H1 (cell line): ENCODE measurements at regions not wholly inside any gene's neighbourhood (a gene's known extent, or its start where the extent isn't known, plus 50 kb on each side); places are given as distances from the start of the nearest gene placed in this dataset.

Source experiments
- BACH1 ChIP-seq: IDR thresholded peaks from 2 replicates; pipeline ENCODE4 v1.6.1; 2012; ENCODE audit warnings: low read length, improper control_type of control experiment
- GABPA ChIP-seq: IDR thresholded peaks from 2 replicates; pipeline ENCODE4 v1.6.1; 2011; ENCODE audit warnings: mild to moderate bottlenecking, low read length, moderate library complexity, borderline replicate concordance; ENCODE audit not compliant: insufficient read depth
- POLR2AphosphoS5 ChIP-seq: IDR thresholded peaks from 2 replicates; pipeline ENCODE4 v1.6.1; 2011; ENCODE audit warnings: low read depth, low read length
- RXRA ChIP-seq: IDR thresholded peaks from 2 replicates; pipeline ENCODE4 v1.6.1; 2011; ENCODE audit warnings: low read depth, mild to moderate bottlenecking, low read length, moderate library complexity; ENCODE audit not compliant: insufficient read depth
- SIRT6 ChIP-seq: IDR thresholded peaks from one replicate; pipeline ENCODE4 v1.7.1; 2012; ENCODE audit warnings: low read length, inconsistent platforms
- TF ChIP-seq, protein P1 (sequence below): fragments of 300-600 bp; sonication (generic); IDR thresholded peaks from 2 replicates; pipeline ENCODE4 v1.7.1; 2012; ENCODE audit warnings: low read length, moderate library complexity, mild to moderate bottlenecking, inconsistent platforms; ENCODE audit not compliant: insufficient replicate concordance
- TF ChIP-seq, protein P2 (sequence below): IDR thresholded peaks from 2 replicates; pipeline ENCODE4 v1.6.1; 2011; ENCODE audit warnings: low read length, improper control_type of control experiment

DNA sequence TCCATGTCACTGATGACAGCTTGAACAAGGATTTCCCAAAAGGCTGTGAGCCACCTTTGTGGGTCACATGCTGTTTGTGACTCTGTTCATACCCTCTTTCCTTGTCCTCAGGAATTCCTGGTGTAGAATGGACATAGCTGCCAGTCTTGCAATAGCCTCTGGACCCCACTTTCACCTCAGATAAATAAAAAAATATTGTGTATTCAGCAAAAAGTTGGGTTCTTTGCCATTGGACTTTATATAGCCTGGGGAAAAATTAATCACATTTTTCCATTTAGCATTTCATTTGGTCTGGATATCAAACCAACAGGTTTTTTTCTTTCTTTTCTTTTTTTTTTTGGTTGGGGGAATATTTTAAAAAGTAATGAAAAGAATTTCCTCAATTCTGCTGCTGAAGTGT lies 144.8 kb downstream of the PDCD6IP start (continued):
- TF ChIP-seq, protein P1, sequence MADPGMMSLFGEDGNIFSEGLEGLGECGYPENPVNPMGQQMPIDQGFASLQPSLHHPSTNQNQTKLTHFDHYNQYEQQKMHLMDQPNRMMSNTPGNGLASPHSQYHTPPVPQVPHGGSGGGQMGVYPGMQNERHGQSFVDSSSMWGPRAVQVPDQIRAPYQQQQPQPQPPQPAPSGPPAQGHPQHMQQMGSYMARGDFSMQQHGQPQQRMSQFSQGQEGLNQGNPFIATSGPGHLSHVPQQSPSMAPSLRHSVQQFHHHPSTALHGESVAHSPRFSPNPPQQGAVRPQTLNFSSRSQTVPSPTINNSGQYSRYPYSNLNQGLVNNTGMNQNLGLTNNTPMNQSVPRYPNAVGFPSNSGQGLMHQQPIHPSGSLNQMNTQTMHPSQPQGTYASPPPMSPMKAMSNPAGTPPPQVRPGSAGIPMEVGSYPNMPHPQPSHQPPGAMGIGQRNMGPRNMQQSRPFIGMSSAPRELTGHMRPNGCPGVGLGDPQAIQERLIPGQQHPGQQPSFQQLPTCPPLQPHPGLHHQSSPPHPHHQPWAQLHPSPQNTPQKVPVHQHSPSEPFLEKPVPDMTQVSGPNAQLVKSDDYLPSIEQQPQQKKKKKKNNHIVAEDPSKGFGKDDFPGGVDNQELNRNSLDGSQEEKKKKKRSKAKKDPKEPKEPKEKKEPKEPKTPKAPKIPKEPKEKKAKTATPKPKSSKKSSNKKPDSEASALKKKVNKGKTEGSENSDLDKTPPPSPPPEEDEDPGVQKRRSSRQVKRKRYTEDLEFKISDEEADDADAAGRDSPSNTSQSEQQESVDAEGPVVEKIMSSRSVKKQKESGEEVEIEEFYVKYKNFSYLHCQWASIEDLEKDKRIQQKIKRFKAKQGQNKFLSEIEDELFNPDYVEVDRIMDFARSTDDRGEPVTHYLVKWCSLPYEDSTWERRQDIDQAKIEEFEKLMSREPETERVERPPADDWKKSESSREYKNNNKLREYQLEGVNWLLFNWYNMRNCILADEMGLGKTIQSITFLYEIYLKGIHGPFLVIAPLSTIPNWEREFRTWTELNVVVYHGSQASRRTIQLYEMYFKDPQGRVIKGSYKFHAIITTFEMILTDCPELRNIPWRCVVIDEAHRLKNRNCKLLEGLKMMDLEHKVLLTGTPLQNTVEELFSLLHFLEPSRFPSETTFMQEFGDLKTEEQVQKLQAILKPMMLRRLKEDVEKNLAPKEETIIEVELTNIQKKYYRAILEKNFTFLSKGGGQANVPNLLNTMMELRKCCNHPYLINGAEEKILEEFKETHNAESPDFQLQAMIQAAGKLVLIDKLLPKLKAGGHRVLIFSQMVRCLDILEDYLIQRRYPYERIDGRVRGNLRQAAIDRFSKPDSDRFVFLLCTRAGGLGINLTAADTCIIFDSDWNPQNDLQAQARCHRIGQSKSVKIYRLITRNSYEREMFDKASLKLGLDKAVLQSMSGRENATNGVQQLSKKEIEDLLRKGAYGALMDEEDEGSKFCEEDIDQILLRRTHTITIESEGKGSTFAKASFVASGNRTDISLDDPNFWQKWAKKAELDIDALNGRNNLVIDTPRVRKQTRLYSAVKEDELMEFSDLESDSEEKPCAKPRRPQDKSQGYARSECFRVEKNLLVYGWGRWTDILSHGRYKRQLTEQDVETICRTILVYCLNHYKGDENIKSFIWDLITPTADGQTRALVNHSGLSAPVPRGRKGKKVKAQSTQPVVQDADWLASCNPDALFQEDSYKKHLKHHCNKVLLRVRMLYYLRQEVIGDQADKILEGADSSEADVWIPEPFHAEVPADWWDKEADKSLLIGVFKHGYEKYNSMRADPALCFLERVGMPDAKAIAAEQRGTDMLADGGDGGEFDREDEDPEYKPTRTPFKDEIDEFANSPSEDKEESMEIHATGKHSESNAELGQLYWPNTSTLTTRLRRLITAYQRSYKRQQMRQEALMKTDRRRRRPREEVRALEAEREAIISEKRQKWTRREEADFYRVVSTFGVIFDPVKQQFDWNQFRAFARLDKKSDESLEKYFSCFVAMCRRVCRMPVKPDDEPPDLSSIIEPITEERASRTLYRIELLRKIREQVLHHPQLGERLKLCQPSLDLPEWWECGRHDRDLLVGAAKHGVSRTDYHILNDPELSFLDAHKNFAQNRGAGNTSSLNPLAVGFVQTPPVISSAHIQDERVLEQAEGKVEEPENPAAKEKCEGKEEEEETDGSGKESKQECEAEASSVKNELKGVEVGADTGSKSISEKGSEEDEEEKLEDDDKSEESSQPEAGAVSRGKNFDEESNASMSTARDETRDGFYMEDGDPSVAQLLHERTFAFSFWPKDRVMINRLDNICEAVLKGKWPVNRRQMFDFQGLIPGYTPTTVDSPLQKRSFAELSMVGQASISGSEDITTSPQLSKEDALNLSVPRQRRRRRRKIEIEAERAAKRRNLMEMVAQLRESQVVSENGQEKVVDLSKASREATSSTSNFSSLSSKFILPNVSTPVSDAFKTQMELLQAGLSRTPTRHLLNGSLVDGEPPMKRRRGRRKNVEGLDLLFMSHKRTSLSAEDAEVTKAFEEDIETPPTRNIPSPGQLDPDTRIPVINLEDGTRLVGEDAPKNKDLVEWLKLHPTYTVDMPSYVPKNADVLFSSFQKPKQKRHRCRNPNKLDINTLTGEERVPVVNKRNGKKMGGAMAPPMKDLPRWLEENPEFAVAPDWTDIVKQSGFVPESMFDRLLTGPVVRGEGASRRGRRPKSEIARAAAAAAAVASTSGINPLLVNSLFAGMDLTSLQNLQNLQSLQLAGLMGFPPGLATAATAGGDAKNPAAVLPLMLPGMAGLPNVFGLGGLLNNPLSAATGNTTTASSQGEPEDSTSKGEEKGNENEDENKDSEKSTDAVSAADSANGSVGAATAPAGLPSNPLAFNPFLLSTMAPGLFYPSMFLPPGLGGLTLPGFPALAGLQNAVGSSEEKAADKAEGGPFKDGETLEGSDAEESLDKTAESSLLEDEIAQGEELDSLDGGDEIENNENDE = no peak
- no peak for TF ChIP-seq GABPA
- no peak for TF ChIP-seq POLR2AphosphoS5
- no peak for TF ChIP-seq BACH1
- no peak for TF ChIP-seq SIRT6
- TF ChIP-seq RXRA = no peak
- TF ChIP-seq, protein P2, sequence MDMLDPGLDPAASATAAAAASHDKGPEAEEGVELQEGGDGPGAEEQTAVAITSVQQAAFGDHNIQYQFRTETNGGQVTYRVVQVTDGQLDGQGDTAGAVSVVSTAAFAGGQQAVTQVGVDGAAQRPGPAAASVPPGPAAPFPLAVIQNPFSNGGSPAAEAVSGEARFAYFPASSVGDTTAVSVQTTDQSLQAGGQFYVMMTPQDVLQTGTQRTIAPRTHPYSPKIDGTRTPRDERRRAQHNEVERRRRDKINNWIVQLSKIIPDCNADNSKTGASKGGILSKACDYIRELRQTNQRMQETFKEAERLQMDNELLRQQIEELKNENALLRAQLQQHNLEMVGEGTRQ = no peak
